HG02884 (cell line): ENCODE measurements at regions not wholly inside any gene's neighbourhood (a gene's known extent, or its start where the extent isn't known, plus 50 kb on each side); places are given as distances from the start of the nearest gene placed in this dataset.

Source experiments
- ATAC-seq: cut with Tn5 transposase; IDR thresholded peaks from one replicate; pipeline ENCODE4 v1.9.1; 2021; ENCODE audit warnings: mild to moderate bottlenecking, moderate library complexity; ENCODE audit not compliant: unreplicated experiment

- no peak for ATAC-seq
These were observed 60.3 kb upstream of the RIPPLY2 start for GRCh38 chr6:83792846-83793245.

- no peak for ATAC-seq
These were observed 71.7 kb upstream of the RIPPLY2 start for GRCh38 chr6:83781506-83781905.

GRCh38 chr6:83770910-83771309, 62.0 kb upstream of the SNAP91 start:
- peak; percentile 84 for ATAC-seq

- no peak for ATAC-seq
These were observed 60.5 kb upstream of the SNAP91 start for GRCh38 chr6:83769413-83769812.

GRCh38 chr6:83767033-83767432, 58.1 kb upstream of the SNAP91 start:
- ATAC-seq, result no peak
